GM06990 (cell line): ENCODE measurements at regions not wholly inside any gene's neighbourhood (a gene's known extent, or its start where the extent isn't known, plus 50 kb on each side); places are given as distances from the start of the nearest gene placed in this dataset.

Source experiments
- DNase-seq: peaks from one replicate; pipeline ENCODE4 v3.0.0-alpha.2; 2011; ENCODE audit not compliant: insufficient read length; ENCODE audit errors: extremely low read depth
- H3K27me3 ChIP-seq: replicated peaks from 2 replicates; pipeline ENCODE4 v1.6.0; 2011; ENCODE audit warnings: low read length; ENCODE audit not compliant: control insufficient read depth, insufficient read depth
- H3K36me3 ChIP-seq: 2 replicates; pipeline ENCODE4 v1.5.1; 2011; ENCODE audit warnings: low read length; ENCODE audit not compliant: control insufficient read depth, insufficient read depth
- H3K4me3 ChIP-seq: replicated peaks from 2 replicates; pipeline ENCODE4 v1.5.1; 2011; ENCODE audit warnings: low read depth, mild to moderate bottlenecking, control low read depth, low read length
- TF ChIP-seq, protein P1 (sequence below): IDR thresholded peaks from 2 replicates; pipeline ENCODE4 v1.5.1; 2011; ENCODE audit warnings: low read length, control low read depth, mild to moderate bottlenecking, inconsistent platforms; ENCODE audit not compliant: insufficient read depth, poor library complexity, severe bottlenecking

DNA sequence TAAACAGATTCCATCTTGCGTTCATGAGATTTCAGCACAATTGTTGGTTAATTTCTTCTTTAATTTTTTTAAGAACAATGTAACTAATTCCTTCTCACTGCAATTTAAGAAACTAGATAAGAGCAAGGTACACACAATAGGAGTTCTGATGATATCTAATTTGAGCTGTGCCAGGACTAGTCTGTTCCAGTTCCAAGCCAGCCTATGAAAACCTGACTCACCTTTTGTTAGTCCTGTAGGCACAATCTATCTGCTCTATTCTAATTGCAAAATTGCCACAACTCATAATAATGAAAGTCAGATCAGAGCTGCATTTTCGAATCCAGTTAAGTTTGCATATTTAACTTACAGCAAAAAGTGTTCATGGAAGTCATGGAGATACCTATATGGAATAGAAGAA, 494.1 kb upstream of the TUSC1 start:
- TF ChIP-seq, protein P1, sequence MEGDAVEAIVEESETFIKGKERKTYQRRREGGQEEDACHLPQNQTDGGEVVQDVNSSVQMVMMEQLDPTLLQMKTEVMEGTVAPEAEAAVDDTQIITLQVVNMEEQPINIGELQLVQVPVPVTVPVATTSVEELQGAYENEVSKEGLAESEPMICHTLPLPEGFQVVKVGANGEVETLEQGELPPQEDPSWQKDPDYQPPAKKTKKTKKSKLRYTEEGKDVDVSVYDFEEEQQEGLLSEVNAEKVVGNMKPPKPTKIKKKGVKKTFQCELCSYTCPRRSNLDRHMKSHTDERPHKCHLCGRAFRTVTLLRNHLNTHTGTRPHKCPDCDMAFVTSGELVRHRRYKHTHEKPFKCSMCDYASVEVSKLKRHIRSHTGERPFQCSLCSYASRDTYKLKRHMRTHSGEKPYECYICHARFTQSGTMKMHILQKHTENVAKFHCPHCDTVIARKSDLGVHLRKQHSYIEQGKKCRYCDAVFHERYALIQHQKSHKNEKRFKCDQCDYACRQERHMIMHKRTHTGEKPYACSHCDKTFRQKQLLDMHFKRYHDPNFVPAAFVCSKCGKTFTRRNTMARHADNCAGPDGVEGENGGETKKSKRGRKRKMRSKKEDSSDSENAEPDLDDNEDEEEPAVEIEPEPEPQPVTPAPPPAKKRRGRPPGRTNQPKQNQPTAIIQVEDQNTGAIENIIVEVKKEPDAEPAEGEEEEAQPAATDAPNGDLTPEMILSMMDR: no peak
- H3K36me3 ChIP-seq: no peaks in the 10 kb centered on the region
- no peak for DNase-seq
- H3K4me3 ChIP-seq: no peak overlapping the region
- no peaks in the 10 kb centered on the region for H3K27me3 ChIP-seq

DNA sequence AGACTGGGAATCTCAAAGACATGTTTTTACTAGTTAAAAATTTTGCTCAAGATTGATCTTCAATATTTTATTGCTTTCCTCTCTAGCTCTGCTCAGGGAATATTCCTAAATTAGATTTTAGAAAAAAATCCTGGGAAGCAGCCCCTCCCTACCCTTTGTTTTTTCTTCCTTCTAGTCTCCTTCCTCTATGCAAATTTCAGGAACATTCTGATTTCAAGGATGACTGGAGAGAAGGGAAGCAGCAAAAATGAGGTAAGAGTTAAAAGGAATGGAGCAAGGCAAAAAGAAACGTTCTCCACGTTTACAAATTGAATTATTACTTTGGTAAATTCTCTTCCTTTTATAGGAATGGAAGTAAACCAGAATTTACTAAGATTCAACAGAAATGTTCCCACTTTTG, 493.4 kb upstream of the TUSC1 start:
- Histone ChIP-seq H3K4me3 (no peak overlapping the region), H3K27me3 (no peaks in the 10 kb centered on the region), H3K36me3 (no peaks in the 10 kb centered on the region)
- no peak for DNase-seq
- TF ChIP-seq, protein P1: no peak

DNA sequence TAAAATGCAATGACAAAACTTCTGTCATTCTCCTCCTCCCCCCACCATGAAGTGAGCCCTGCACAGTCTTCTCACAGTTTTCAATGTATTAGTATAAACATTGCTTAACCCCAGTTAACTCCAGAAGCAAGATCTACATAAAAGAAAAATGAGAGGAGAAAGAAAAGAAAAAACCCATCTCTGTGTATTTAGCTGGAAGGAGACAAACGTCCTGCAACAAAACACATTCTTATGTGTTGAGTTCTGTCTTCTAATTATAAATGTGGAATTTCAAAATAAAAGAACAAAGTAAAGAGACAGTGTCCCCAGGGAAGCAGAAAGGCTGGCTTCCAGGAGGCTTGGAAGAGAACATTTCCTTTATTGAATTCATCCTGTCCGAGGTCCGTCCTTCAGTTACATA, 491.9 kb upstream of the TUSC1 start:
- H3K4me3 ChIP-seq: no peak overlapping the region
- no peaks in the 10 kb centered on the region for H3K36me3 ChIP-seq
- H3K27me3 ChIP-seq: no peaks in the 10 kb centered on the region
- DNase-seq: no peak
- TF ChIP-seq, protein P1: no peak

DNA sequence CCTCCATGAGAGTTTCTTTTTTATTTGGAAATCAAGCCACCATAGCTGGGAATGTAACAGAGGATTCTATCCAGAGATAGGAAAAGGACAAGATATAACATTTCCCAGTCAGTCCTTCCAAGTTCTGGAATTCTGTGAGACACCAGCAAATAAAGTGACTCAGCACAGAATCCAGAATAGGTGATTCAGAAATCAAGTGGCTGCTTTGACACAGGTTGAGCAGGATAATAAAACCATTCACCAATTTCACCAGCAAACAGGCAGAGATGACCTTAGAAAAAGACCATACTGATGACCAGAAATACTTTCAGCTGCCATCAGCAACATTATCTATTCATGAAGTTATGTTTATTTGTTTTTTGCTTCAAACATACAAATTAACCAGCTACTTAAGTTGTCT, 491.5 kb upstream of the TUSC1 start:
- no peak for DNase-seq
- H3K36me3 ChIP-seq: no peaks in the 10 kb centered on the region
- H3K4me3 ChIP-seq: no peak overlapping the region
- TF ChIP-seq, protein P1: no peak
- H3K27me3 ChIP-seq: no peaks in the 10 kb centered on the region

DNA sequence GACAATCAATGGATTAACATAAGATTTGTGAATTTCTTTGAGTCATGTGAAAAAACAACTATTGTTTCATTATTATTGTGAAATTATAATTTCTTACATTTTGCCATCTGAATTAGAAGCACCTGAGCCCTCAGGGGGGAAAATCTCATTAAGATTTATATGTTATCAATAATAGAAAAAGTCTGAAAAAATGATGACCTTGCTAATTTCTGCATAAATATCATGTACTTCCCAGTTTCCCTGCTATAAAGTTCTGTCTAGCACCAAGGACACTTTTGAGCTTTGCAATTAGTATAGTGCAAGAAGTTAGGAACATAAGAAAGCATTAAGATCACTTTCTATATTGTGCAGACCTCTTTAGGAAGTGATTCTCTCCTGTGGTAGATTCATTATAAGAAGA, 488.3 kb upstream of the TUSC1 start:
- TF ChIP-seq, protein P1: no peak
- Histone ChIP-seq H3K27me3 (no peaks in the 10 kb centered on the region), H3K36me3 (no peaks in the 10 kb centered on the region), H3K4me3 (no peak overlapping the region)
- DNase-seq: no peak

DNA sequence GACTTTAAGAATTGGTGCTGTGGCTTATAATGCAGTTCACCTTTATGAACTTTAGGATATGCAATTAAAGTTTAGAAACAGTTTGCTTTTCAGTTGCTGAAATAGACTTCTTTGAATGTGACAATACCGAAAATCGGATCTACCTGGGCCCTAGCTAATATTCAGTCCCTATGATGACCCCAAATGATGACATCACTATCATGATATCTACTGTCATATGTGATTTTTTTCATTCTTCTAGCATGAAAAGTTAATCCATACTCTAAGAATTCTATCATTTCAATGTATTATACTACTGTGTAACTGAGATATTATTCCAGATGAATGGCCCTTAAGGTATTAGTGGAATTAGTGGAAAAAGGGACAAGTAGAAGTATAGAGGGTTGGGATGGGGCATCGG, 487.2 kb upstream of the TUSC1 start:
- DNase-seq: no peak
- TF ChIP-seq, protein P1: no peak
- Histone ChIP-seq H3K27me3 (no peaks in the 10 kb centered on the region), H3K4me3 (no peak overlapping the region), H3K36me3 (no peaks in the 10 kb centered on the region)
